ENCODE measurements at regions not wholly inside any gene's neighbourhood (a gene's known extent, or its start where the extent isn't known, plus 50 kb on each side); places are given as distances from the start of the nearest gene placed in this dataset.

DNA sequence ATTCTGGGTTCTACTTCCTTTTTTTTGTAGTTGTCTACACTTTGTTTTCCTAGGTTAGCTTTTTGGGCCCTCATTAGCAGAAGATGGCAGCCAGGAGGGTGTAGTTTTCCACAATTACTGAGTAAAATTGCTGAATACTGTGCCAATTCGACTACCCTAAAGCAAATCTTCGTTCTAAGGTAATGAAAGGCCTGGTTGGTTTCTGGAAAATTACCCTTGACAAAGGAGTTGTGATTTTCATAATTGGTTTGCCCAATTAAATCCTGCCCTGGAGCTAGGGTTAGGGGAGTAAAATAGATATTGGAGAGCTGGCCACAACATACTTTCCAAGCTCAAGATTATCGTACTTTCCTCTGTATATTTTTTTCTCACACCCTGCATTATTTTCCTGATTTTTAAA is 293.0 kb downstream of the OXSM start:
- Histone ChIP-seq H2AFZ (ENCODE audit: control insufficient read depth, low read depth, low read length) (no peak overlapping the region), H3K36me3 (ENCODE audit: control insufficient read depth in 2 of 2, insufficient read depth in 2 of 2, low read length in 1 of 2) (no peaks in the 10 kb centered on the region), H3K9me3 (replicated peaks; ENCODE audit: control insufficient read depth, insufficient read depth, low read length) (no peaks in the 10 kb centered on the region; the same call in 2 of the 3 replicates), H3K4me1 (ENCODE audit: control insufficient read depth, insufficient read depth, low read length) (no peaks in the 10 kb centered on the region), H4K20me1 (ENCODE audit: control insufficient read depth, insufficient read depth) (no peaks in the 10 kb centered on the region), H3K9ac (ENCODE audit: control insufficient read depth, insufficient read depth, low read length) (no peak overlapping the region), H3K27me3 (replicated peaks in 1 of 2; ENCODE audit: control insufficient read depth in 2 of 2, insufficient read depth in 2 of 2, low read length in 1 of 2) (no peaks in the 10 kb centered on the region), H3K27ac (ENCODE audit: control insufficient read depth, insufficient read depth) (no peak overlapping the region), H3K4me3 (no peak overlapping the region), H3K79me2 (ENCODE audit: control insufficient read depth, insufficient read depth, low read length) (no peaks in the 10 kb centered on the region), H3K4me2 (ENCODE audit: control insufficient read depth, insufficient read depth) (no peak overlapping the region)
- SMC1A ChIA-PET (ENCODE audit: uncharacterized antibody, unreplicated experiment) = interaction anchor here (1.0 to 1.2 kb wide), 2 partner anchors 18 to 19 kb away, joined by 3 read pairs; no protein-coding TSS in a partner anchor
- CTCF ChIA-PET = no interaction called here
- DNase-seq (ENCODE audit: low read depth, low spot score) (no peak), FAIRE-seq (no peak), ATAC-seq (no peak)
- POLR2A ChIA-PET = no interaction called here
- BruUV-seq (replicated peaks) = no TSS peak
- intact Hi-C loops (cut with micrococcal nuclease; ENCODE audit: unreplicated experiment) (no loop called here), in situ Hi-C loops (cut with MboI) (no loop called here)
- WGBS (ENCODE audit: insufficient coverage, insufficient replicate concordance, low lambda C conversion rate, missing lambda C conversion rate) = 17% methylated on average over 3 of the region's 3 CpGs
- no peak for TF ChIP-seq HDAC6 (IDR thresholded peaks at IDR 0.05; ENCODE audit: unreplicated experiment)
- RAD21 ChIA-PET (ENCODE audit: unreplicated experiment) = no interaction called here

DNA sequence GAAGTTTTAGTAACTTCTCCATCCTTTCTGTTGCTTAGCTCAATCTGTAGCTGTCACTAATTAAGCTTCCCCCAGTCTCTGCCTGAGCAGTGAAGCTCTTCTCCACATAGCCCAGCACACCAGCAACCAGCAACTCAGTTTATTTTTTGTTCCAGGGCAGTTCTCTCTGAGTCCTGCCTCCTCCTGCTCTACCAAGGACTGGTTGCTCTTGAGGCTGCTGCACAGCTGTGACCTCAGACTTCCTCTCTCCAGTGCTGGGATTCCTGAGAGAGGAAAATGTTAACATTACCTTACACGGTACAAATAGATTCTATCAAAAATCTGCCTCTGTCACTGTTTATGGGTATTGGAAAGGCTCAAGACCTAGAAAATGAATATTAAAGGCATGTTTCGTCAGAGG is 294.7 kb downstream of the OXSM start:
- H3K27me3 ChIP-seq (replicated peaks in 1 of 2; ENCODE audit: control insufficient read depth in 2 of 2, insufficient read depth in 2 of 2, low read length in 1 of 2) = no peaks in the 10 kb centered on the region
- H3K9me3 ChIP-seq (replicated peaks; ENCODE audit: control insufficient read depth, insufficient read depth, low read length) = no peaks in the 10 kb centered on the region; the same call in 2 of the 3 replicates
- ATAC-seq = no peak
- H3K4me3 ChIP-seq = no peak overlapping the region
- no peak overlapping the region for H3K9ac ChIP-seq (ENCODE audit: control insufficient read depth, insufficient read depth, low read length)
- H3K27ac ChIP-seq (ENCODE audit: control insufficient read depth, insufficient read depth) = no peak overlapping the region
- H3K36me3 ChIP-seq (ENCODE audit: control insufficient read depth in 2 of 2, insufficient read depth in 2 of 2, low read length in 1 of 2) = no peaks in the 10 kb centered on the region
- H3K4me2 ChIP-seq (ENCODE audit: control insufficient read depth, insufficient read depth) = no peak overlapping the region
- SMC1A ChIA-PET (ENCODE audit: uncharacterized antibody, unreplicated experiment) = interaction anchor here (0.9 kb wide), 1 partner anchor 108 kb away, joined by 3 read pairs; no protein-coding TSS in a partner anchor
- RAD21 ChIA-PET (ENCODE audit: unreplicated experiment) = no interaction called here
- CTCF ChIA-PET = no interaction called here
- POLR2A ChIA-PET = no interaction called here
- H4K20me1 ChIP-seq (ENCODE audit: control insufficient read depth, insufficient read depth) = no peaks in the 10 kb centered on the region
- no peak for DNase-seq (ENCODE audit: low read depth, low spot score)
- no peak overlapping the region for H2AFZ ChIP-seq (ENCODE audit: control insufficient read depth, low read depth, low read length)
- H3K79me2 ChIP-seq (ENCODE audit: control insufficient read depth, insufficient read depth, low read length) = no peaks in the 10 kb centered on the region
- BruUV-seq (replicated peaks) = no TSS peak
- no peaks in the 10 kb centered on the region for H3K4me1 ChIP-seq (ENCODE audit: control insufficient read depth, insufficient read depth, low read length)
- 0% methylated on average over 2 of the region's 2 CpGs for WGBS (ENCODE audit: insufficient coverage, insufficient replicate concordance, low lambda C conversion rate, missing lambda C conversion rate)
- TF ChIP-seq RUNX3 (IDR thresholded peaks at IDR 0.05; ENCODE audit: low read length) = no peak
- TF ChIP-seq, protein P1, sequence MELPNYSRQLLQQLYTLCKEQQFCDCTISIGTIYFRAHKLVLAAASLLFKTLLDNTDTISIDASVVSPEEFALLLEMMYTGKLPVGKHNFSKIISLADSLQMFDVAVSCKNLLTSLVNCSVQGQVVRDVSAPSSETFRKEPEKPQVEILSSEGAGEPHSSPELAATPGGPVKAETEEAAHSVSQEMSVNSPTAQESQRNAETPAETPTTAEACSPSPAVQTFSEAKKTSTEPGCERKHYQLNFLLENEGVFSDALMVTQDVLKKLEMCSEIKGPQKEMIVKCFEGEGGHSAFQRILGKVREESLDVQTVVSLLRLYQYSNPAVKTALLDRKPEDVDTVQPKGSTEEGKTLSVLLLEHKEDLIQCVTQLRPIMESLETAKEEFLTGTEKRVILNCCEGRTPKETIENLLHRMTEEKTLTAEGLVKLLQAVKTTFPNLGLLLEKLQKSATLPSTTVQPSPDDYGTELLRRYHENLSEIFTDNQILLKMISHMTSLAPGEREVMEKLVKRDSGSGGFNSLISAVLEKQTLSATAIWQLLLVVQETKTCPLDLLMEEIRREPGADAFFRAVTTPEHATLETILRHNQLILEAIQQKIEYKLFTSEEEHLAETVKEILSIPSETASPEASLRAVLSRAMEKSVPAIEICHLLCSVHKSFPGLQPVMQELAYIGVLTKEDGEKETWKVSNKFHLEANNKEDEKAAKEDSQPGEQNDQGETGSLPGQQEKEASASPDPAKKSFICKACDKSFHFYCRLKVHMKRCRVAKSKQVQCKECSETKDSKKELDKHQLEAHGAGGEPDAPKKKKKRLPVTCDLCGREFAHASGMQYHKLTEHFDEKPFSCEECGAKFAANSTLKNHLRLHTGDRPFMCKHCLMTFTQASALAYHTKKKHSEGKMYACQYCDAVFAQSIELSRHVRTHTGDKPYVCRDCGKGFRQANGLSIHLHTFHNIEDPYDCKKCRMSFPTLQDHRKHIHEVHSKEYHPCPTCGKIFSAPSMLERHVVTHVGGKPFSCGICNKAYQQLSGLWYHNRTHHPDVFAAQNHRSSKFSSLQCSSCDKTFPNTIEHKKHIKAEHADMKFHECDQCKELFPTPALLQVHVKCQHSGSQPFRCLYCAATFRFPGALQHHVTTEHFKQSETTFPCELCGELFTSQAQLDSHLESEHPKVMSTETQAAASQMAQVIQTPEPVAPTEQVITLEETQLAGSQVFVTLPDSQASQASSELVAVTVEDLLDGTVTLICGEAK (IDR thresholded peaks at IDR 0.05; ENCODE audit: borderline replicate concordance) = no peak
- no peak for TF ChIP-seq NFYA (IDR thresholded peaks at IDR 0.05; ENCODE audit: borderline replicate concordance, low read depth, low read length)
- no peak for TF ChIP-seq RBBP5 (conservative IDR thresholded peaks at IDR 0.05)
- TF ChIP-seq NFIC (IDR thresholded peaks at IDR 0.05; ENCODE audit: low read depth, low read length) = no peak
- no peak for TF ChIP-seq SMAD5 (IDR thresholded peaks at IDR 0.05; ENCODE audit: low read depth)
- TF ChIP-seq, protein P2, sequence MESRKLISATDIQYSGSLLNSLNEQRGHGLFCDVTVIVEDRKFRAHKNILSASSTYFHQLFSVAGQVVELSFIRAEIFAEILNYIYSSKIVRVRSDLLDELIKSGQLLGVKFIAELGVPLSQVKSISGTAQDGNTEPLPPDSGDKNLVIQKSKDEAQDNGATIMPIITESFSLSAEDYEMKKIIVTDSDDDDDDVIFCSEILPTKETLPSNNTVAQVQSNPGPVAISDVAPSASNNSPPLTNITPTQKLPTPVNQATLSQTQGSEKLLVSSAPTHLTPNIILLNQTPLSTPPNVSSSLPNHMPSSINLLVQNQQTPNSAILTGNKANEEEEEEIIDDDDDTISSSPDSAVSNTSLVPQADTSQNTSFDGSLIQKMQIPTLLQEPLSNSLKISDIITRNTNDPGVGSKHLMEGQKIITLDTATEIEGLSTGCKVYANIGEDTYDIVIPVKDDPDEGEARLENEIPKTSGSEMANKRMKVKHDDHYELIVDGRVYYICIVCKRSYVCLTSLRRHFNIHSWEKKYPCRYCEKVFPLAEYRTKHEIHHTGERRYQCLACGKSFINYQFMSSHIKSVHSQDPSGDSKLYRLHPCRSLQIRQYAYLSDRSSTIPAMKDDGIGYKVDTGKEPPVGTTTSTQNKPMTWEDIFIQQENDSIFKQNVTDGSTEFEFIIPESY (IDR thresholded peaks at IDR 0.05) = no peak
- TF ChIP-seq JUNB (IDR thresholded peaks at IDR 0.05) = no peak
- TF ChIP-seq ZZZ3 (IDR thresholded peaks at IDR 0.05; ENCODE audit: control insufficient read depth, insufficient read length, low read depth) = no peak
- TF ChIP-seq, protein P3, sequence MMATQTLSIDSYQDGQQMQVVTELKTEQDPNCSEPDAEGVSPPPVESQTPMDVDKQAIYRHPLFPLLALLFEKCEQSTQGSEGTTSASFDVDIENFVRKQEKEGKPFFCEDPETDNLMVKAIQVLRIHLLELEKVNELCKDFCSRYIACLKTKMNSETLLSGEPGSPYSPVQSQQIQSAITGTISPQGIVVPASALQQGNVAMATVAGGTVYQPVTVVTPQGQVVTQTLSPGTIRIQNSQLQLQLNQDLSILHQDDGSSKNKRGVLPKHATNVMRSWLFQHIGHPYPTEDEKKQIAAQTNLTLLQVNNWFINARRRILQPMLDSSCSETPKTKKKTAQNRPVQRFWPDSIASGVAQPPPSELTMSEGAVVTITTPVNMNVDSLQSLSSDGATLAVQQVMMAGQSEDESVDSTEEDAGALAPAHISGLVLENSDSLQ (IDR thresholded peaks at IDR 0.05) = no peak
- in situ Hi-C loops (cut with MboI) = no loop called here
- no peak for FAIRE-seq
- intact Hi-C loops (cut with micrococcal nuclease; ENCODE audit: unreplicated experiment) = no loop called here
